OCI-LY7 (cell line): ENCODE measurements at regions not wholly inside any gene's neighbourhood (a gene's known extent, or its start where the extent isn't known, plus 50 kb on each side); places are given as distances from the start of the nearest gene placed in this dataset.

Experiments used
- BruUV-seq: library from RNA; stranded (reverse); fragments of 400-500 nt; replicated peaks from 2 replicates; lab custom pipeline; 2021; lab: Mats Ljungman, UMichigan
- CTCF ChIA-PET: fragments of 300-600 bp; sonication (Branson Sonifier 250); formaldehyde crosslinking; loops from one replicate; lab custom pipeline; 2022; ENCODE audit warnings: antibody characterized with exemption; ENCODE audit not compliant: unreplicated experiment; lab: Charles Lee
- POLR2A ChIA-PET: fragments of 300-600 bp; sonication (Branson Sonifier 250); formaldehyde crosslinking; loops from one replicate; lab custom pipeline; 2022; ENCODE audit warnings: antibody characterized with exemption; lab: Charles Lee
- DNase-seq: peaks from one replicate; pipeline ENCODE4 v3.0.0-alpha.2; 2015; ENCODE audit warnings: low spot score
- H2AFZ ChIP-seq: fragments of 200-600 bp; sonication (generic), shearing (Covaris generic); 2 replicates; pipeline ENCODE4 v1.6.1; 2014; ENCODE audit warnings: mild to moderate bottlenecking, antibody characterized with exemption, low read length, moderate library complexity
- H3K27ac ChIP-seq: fragments of 200-600 bp; sonication (generic); 2 replicates; pipeline ENCODE4 v1.5.1; 2014; ENCODE audit warnings: mixed run types, low read depth, mild to moderate bottlenecking, moderate library complexity, low read length, inconsistent platforms; ENCODE audit not compliant: poor library complexity, severe bottlenecking
- H3K36me3 ChIP-seq: fragments of 200-600 bp; sonication (generic); 2 replicates; pipeline ENCODE4 v1.6.1; 2014; ENCODE audit warnings: mild to moderate bottlenecking, antibody characterized with exemption, low read length, moderate library complexity, mixed read lengths; ENCODE audit not compliant: insufficient read depth
- H3K4me1 ChIP-seq: fragments of 200-600 bp; sonication (generic); 2 replicates; pipeline ENCODE4 v1.5.1; 2014; ENCODE audit warnings: mild to moderate bottlenecking, low read length; ENCODE audit not compliant: insufficient read depth, poor library complexity, severe bottlenecking
- H3K4me2 ChIP-seq: fragments of 200-600 bp; sonication (generic); 2 replicates; pipeline ENCODE4 v1.6.1; 2014; ENCODE audit warnings: mild to moderate bottlenecking, low read length
- H3K4me3 ChIP-seq: fragments of 200-600 bp; sonication (generic); 2 replicates; pipeline ENCODE4 v1.5.1; 2014; ENCODE audit warnings: mild to moderate bottlenecking, low read depth, low read length; ENCODE audit not compliant: poor library complexity, severe bottlenecking
- H3K79me2 ChIP-seq: fragments of 200-600 bp; sonication (generic); 2 replicates; pipeline ENCODE4 v1.6.1; 2016; ENCODE audit warnings: low read depth, mild to moderate bottlenecking, low read length, moderate library complexity, mixed read lengths; ENCODE audit not compliant: insufficient read depth
- H3K9me2 ChIP-seq: fragments of 200-600 bp; sonication (generic); 2 replicates; pipeline ENCODE4 v1.6.1; 2016; ENCODE audit warnings: mild to moderate bottlenecking, low read length, mixed read lengths; ENCODE audit not compliant: insufficient read depth
- H3K9me3 ChIP-seq: fragments of 200-600 bp; sonication (generic); 2 replicates; pipeline ENCODE4 v1.6.1; 2014; ENCODE audit warnings: mild to moderate bottlenecking, mixed run types, low read length, mixed read lengths
- H4K20me1 ChIP-seq: fragments of 200-600 bp; sonication (generic); 2 replicates; pipeline ENCODE4 v1.6.1; 2014; ENCODE audit warnings: mild to moderate bottlenecking, antibody characterized with exemption, low read length, moderate library complexity, mixed read lengths; ENCODE audit not compliant: insufficient read depth
- CTCF ChIP-seq: fragments of 200-600 bp; sonication (generic); conservative IDR thresholded peaks from 2 replicates; pipeline ENCODE4 v1.5.1; 2014; ENCODE audit warnings: mild to moderate bottlenecking, antibody characterized with exemption, low read length, moderate library complexity, mixed read lengths
- EZH2phosphoT487 ChIP-seq: fragments of 200-600 bp; sonication (generic); IDR thresholded peaks from 2 replicates; pipeline ENCODE4 v1.6.1; 2018; ENCODE audit warnings: low read depth, borderline replicate concordance, mild to moderate bottlenecking, mixed run types, antibody characterized with exemption, low read length, moderate library complexity, mixed read lengths
- intact Hi-C: fragments of 100-400 bp; cut with micrococcal nuclease; formaldehyde crosslinking; loops from one replicate; pipeline ENCODE4 v1.10.0; 2022; ENCODE audit not compliant: unreplicated experiment

- POLR2A ChIA-PET: no interaction called here
- TF ChIP-seq CTCF: no peak
- TF ChIP-seq EZH2phosphoT487: no peak
- Histone ChIP-seq H4K20me1 (no peaks in the 10 kb centered on the region), H3K27ac (no peak overlapping the region), H2AFZ (no peak overlapping the region), H3K9me3 (0 out of 2 replicates have a peak, but pooled peaks cover 3% of the 10 kb centered on the region), H3K4me3 (no peak overlapping the region), H3K36me3 (no peaks in the 10 kb centered on the region), H3K4me1 (no peaks in the 10 kb centered on the region), H3K4me2 (no peak overlapping the region), H3K9me2 (no peaks in the 10 kb centered on the region), H3K79me2 (no peaks in the 10 kb centered on the region)
- intact Hi-C loops: no loop called here
- no TSS peak for BruUV-seq
- CTCF ChIA-PET: no interaction called here
- DNase-seq: no peak
Observed at GRCh38 chr17:53336281-53336680, 486.4 kb upstream of the KIF2B start.

GRCh38 chr17:53335443-53335842, 487.3 kb upstream of the KIF2B start:
- no TSS peak for BruUV-seq
- H3K9me2 ChIP-seq: no peaks in the 10 kb centered on the region
- no peak overlapping the region for H3K27ac ChIP-seq
- DNase-seq: no peak
- no peak overlapping the region for H3K4me2 ChIP-seq
- TF ChIP-seq CTCF (no peak), EZH2phosphoT487 (no peak)
- ChIA-PET CTCF (no interaction called here), POLR2A (no interaction called here)
- H3K4me1 ChIP-seq: no peaks in the 10 kb centered on the region
- no peaks in the 10 kb centered on the region for H4K20me1 ChIP-seq
- H3K36me3 ChIP-seq: no peaks in the 10 kb centered on the region
- 0 out of 2 replicates have a peak, but pooled peaks cover 3% of the 10 kb centered on the region for H3K9me3 ChIP-seq
- no peak overlapping the region for H3K4me3 ChIP-seq
- H2AFZ ChIP-seq: no peak overlapping the region
- intact Hi-C loops: no loop called here
- H3K79me2 ChIP-seq: no peaks in the 10 kb centered on the region

- BruUV-seq: no TSS peak
- H3K36me3 ChIP-seq: no peaks in the 10 kb centered on the region
- POLR2A ChIA-PET: no interaction called here
- no peak for DNase-seq
- H3K4me3 ChIP-seq: no peak overlapping the region
- H3K9me2 ChIP-seq: no peaks in the 10 kb centered on the region
- no peaks in the 10 kb centered on the region for H3K4me1 ChIP-seq
- no peak overlapping the region for H2AFZ ChIP-seq
- intact Hi-C loops: no loop called here
- no peaks in the 10 kb centered on the region for H3K79me2 ChIP-seq
- H4K20me1 ChIP-seq: no peaks in the 10 kb centered on the region
- CTCF ChIA-PET: no interaction called here
- TF ChIP-seq CTCF: no peak
- no peak for TF ChIP-seq EZH2phosphoT487
- no peaks in the 10 kb centered on the region for H3K9me3 ChIP-seq
- H3K27ac ChIP-seq: no peak overlapping the region
- H3K4me2 ChIP-seq: no peak overlapping the region
Observed at GRCh38 chr17:53330756-53331155, 492.0 kb upstream of the KIF2B start.
